ENCODE measurements at regions not wholly inside any gene's neighbourhood (a gene's known extent, or its start where the extent isn't known, plus 50 kb on each side); places are given as distances from the start of the nearest gene placed in this dataset.

DNA sequence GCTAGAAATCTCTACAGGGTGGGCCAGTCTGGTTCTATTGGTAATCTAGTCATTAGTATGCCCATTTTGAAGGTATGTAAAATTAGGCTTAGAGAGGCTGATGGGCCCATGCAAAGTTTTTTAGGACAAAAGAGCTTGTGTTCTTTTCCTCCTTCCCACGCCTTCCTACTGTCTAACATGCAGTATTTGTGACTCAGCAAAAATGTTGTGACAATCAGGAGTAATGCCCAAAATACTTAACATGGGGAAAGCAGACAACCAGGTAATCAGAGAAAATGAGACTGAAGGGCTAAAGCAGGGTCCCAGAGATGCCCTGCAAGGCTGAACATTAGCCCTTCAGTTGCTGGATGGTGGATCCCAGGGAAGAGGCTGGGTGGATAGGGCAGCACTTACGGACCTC lies 437.9 kb downstream of the BCL11B start:
- TF ChIP-seq ZNF274 (IDR thresholded peaks at IDR 0.05; ENCODE audit: low read depth, low read length) (no peak), SUZ12 (IDR thresholded peaks at IDR 0.05; ENCODE audit: extremely low read depth, insufficient read depth, insufficient read length) (no peak)
